HG03135 (cell line): ENCODE measurements at regions not wholly inside any gene's neighbourhood (a gene's known extent, or its start where the extent isn't known, plus 50 kb on each side); places are given as distances from the start of the nearest gene placed in this dataset.
"Not testable (repeated sequence)": the region's sequence is repeated elsewhere in the genome, so short reads cannot be mapped to it uniquely, and the experiment has no call there.

ENCODE experiments used
- ATAC-seq: cut with Tn5 transposase; IDR thresholded peaks from one replicate; pipeline ENCODE4 v1.9.1; 2021; ENCODE audit warnings: mild to moderate bottlenecking, moderate library complexity; ENCODE audit not compliant: unreplicated experiment

DNA sequence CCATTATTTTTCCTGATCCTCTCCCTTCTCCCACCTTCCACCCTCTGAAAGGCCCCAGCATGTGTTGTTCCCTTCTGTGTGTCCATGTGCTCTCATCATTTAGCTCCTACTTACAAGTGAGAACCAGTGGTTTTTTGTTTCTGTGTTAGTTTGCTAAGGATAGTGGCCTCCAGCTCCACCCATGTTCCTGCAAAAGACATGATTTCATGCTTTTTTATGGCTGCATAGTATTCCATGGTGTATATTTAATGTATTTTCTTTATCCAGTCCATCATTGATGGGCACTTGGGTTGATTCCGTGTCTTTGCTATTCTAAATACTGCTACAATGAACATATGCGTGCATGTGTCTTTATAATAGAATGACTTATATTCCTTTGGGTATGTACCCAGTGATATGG is 89.4 kb upstream of the C1orf174 start:
- ATAC-seq, result no peak

DNA sequence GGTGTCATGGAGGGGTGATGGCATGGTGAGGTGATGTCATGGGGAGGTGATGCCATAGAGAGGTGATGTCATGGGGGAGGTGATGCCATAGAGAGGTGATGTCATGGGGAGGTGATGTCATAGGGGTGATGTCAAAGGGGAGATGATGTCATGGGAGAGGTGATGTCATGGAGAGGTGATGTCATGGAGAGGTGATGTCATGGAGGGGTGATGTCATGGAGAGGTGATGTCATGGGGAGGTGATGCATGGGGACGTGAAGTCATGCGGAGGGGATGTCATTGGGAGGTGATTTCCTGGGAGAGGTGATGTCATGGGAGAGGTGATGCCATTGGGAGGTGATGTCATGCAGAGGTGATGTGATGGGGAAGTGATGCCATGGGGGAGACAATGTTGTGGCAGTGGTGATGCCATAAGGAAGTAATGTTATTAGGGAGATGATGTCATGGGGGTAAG is 92.1 kb upstream of the C1orf174 start:
- ATAC-seq, result no peak

DNA sequence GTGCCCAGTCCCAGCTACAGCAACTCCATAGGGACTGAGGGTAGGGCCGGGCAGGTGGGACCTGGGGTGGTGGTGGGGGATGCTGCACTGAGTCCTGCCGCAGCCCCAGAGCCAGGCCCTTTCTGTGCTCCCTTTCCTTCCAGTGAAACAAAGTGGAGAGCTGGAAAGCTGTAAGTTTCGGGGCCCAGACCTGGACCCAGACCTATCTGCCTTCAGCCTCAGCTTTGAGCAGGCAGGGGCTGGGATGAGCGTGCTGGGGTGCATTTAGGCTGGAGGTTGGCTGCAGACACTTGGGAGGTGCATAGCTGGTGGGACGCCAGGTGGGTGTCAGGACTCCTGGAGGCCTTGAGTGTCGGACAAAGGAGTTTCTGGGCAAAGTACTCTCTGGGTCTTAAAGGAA is 92.7 kb upstream of the C1orf174 start:
- ATAC-seq, result no peak

DNA sequence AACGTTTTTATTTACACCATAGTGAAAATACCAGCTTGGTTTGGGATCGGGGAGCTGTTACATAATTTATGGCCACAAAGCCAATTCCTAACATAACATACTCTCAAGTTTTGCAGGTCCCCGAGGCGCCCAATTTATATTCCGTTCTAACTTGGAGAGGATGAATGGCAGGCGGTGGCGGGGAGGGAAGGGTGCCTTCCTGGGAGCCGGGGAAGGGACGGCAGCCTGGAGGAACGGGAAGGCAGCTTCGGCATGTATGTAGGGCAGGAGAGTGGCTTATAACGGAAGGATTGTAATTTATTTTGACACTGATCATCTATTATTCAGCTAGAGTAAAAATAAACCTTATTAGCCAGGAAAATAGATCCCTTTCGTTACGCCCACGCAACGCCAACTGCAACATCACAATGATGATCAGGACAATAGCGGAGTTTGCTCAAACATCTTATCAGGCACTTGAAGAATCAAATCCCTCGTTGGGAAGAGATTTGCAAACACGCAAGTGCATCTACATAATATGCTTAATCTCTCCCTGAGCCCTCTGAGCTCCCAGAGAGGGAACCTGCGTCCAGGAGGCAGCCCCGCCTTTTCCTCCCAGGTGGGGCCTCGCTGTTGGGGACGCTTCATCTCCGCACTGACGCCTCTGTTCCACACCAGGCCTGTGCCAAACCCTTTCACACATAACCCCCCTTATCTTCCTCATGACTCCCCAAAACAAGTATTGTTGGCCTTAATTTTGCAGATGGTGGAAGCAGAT is 93.7 kb upstream of the C1orf174 start:
- ATAC-seq, result no peak

DNA sequence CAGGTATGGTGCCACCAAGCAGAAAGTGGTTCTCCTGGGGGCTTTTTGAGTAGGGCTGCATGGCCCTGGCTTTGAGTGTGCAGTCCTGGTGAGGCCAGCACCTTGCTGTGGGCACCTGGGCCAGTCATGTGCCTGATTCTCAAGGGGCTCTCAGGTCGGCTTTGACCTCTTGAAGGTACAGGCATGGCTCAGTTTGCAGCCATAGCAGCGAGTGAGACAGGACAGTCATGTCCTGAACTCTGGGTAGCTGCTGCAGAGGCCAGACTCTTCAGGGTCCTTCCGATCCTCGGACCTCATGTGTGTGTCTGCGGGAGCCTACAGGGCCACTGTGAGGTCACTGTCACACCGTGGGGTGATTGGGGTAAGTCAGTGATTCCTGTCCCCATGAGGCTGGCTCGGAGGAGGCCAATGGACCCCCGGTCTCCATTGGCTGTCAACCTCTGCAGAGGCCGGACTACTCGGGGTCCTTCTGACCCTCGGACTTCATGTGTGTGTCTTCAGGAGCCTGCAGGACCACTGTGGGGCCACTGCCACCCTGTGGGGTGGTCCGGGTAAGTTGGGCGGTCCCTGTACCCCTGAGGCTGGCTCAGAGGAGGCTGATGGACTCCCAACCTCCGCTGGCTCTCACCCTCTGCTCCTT is 95.2 kb upstream of the C1orf174 start:
- ATAC-seq, result no peak

DNA sequence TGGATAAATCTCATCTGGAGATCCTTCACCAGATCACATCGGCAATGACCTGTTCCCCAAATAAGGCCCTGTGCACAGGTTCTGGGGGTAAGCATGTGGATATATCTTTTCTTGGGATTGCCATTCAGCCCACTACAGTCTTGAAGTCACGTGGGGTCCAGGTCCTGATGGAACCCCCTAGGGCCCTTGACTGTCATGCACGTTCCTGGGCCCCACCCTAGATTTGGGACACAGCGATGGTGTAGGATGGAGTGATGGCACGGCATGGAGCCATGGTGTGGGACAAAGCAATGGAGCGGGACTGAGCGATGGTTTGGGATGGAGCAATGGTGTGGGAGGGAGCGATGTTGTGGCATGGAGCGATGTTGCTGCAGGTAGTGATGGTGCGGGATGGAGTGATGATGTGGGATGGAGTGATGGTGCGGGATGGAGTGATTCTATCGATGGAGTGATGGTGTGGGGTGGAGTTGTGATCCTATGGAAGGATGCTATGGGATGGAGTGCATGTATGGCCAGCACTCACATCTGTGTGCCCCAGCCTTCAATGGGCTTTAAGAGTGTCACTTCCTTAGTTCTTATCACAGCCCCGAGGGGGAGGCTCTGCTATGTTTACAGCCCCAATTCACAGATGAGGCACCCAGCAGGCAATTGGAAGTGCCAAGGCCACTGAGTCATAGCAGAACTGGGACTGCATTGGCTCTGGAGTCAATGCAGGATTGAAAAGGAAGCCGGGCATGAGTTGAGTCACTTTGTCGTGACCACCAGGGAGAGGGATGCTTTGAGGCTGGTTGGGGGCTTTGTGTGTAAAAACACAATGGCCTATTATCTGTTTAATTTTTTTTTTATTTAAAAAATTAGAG is 97.0 kb upstream of the C1orf174 start:
- ATAC-seq, result no peak

DNA sequence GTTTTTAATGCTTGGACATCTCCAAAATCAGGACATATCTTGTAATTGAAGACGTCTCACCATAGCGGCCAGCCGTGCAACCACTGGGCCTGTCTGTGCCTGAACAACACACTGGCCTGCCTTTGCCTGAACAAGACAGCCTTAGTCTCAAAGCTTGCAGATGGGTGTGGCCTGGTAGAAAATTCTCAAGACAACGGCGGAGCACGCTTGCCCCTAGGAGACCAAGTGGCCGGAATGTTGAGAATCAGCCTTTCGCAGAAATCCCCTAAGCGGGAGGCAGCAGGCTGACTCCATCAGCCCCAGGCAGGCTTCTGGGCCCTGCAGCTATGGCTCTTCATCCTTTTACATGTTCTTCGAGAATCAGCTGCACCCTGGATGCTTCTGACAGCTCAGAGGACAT is 98.0 kb upstream of the C1orf174 start:
- ATAC-seq, result no peak

DNA sequence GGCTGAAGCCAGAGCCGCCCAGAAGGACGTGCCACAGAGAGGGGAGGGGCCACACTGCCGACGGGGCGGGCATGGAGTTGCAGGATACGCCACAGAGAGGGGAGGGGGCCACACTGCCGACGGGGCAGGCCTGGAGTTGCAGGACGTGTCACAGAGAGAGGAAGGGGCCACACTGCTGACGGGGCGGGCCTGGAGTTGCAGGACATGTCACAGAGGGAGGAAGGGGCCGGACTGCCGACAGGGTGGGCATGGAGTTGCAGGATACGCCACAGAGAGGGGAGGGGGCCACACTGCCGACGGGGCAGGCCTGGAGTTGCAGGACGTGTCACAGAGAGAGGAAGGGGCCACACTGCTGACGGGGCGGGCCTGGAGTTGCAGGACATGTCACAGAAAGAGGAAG is 99.4 kb upstream of the C1orf174 start:
- not testable (repeated sequence) for ATAC-seq

DNA sequence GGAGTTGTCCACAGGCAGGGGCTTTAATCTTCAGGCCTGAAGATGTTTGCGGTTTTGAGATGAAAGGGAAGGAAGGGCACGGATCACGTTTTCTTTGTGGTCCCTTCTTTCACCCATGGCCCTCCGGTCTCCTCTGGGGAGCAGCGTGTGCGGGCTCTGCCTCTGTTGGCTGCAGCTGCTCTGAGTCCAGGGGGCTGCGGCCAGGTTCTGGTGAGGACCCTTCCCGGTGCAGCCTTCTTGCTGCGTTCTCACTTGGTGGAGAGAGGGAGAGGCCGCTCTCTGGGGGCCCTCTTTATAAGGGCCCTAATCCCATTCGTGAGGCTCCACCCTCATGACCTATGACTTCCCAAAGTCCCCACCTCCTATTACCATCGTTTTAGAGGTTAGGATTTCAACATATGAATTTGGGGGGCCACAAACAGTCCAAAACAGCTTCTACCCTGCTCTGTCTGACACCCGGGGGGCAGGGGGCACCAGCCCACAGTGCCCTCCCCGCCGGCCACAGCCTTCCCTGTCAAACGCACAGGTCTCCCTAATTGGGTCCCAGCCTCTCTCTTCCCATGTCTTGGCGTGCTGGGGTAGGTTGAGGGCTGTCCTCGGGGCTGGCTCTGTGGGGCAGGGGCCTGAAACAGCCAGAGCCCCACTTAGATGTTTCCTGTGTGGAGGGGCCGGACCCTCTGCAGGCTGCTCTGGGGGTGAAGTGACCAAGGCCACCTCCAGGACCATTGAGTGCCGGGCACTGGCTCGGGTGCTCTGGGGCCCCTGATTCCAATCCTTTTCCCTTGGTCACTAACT is 100.1 kb upstream of the C1orf174 start:
- no peak for ATAC-seq

DNA sequence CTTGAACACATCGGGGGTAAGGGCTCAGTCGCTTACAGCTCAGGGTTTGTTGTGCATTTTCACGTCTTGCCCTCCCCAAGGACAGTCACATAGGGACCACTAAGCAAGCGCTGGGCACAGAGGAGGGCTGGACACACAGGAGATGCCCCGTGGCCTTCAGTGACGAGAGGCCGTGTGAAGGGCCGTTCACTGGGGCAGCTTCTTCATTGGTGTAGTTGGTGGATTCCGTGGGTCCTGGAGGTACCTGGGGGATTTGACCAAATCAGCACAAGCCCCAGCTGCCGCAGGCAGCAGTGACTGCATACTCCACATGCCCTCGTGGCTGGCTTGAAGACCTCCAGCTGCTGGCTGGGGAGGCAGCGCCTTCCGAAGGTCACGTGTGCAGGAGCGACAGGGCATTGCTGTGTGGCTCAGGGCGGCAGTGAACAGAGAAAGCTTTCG is 100.8 kb upstream of the C1orf174 start:
- no peak for ATAC-seq

DNA sequence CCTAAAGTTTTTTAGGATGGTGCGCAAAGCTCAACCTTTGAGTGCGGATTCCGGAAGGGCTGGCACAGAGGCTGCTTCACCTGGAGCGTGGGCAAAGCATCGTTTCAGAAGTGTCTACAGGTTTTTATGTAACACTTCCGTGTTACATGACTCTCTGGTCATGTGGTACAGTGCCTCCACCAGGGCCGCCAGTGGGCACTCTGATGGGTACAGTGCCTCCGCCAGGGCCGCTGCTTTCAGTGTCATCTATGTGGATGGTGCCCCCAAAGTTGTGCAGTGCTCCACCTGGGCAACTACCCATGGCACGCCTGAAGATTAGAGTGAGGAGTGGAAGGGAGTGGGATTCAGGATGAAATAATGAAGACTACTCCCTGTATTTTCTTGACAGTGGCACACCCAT is 101.4 kb upstream of the C1orf174 start:
- no peak for ATAC-seq

DNA sequence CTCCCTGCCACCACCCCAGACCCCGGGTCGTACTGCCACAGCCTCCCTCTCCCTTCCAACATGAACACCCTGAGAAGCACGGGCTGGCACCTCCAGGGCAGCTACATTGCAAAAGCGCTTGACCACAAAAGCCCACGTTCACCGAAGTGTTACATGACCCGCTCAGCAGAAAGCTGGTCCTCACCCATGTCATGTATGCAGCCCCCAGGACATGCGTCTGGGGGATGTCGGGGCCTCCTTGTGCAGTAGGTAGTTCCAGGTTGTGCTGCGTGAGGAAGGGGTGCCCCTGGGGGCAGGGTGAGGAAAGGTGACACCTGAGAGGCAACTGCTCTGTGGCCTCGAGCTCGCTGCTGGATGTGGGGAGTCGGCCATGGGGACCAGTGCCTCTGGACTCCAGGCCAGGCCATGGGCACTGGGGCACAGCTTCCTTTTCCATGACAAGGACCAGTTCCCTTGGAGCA is 102.0 kb upstream of the C1orf174 start:
- no peak for ATAC-seq

DNA sequence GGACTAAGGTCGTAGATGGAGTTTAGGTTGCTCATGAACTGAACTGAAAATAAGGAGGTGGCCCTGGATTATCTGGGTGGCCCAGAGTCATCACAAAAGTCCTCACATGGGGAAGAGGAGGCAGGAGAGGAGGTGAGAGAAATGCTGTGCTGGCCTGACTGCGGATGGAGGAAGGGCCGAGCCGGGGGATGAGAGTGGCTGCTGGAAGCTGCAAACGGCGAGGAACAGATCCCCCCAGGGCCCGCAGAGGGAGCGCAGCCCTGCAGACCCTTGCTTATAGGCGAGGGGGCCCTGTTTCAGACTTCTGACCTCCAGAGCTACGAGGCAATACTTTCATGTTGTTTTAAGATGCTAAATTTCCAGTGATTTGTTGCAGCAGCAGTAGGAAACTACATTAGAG is 102.7 kb upstream of the C1orf174 start:
- no peak for ATAC-seq

DNA sequence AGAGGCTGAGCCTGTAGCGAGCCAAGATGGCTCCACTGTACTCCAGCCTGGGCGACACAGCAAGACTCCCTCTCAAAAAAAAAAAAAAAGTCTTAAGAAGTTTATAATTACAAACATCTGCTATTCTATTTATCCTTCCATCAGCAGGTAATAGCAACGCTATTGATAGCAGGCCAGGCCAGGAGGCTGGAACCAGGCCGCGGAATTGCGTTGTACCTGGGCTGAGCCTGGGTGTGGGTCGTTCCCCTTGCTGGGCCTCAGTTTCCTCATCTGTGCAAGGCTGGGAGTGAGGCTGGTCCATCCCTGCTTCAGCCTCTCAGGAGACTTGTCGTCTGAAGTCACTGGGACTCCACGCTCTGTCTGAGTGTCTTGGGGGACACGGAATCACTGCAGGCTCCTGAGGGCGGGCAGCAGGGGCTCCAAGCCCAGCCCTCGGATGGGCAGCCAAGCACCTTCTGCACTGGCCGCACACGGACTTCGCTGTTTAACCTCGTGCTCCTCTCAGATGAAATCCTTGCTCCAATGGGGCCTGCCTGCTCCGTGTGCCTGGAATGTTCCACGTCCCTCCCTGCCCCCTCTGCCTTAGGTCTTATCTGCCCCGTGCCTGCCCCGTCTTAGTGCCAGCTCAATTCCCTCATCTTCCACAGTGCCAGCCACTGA is 103.9 kb upstream of the C1orf174 start:
- no peak for ATAC-seq

DNA sequence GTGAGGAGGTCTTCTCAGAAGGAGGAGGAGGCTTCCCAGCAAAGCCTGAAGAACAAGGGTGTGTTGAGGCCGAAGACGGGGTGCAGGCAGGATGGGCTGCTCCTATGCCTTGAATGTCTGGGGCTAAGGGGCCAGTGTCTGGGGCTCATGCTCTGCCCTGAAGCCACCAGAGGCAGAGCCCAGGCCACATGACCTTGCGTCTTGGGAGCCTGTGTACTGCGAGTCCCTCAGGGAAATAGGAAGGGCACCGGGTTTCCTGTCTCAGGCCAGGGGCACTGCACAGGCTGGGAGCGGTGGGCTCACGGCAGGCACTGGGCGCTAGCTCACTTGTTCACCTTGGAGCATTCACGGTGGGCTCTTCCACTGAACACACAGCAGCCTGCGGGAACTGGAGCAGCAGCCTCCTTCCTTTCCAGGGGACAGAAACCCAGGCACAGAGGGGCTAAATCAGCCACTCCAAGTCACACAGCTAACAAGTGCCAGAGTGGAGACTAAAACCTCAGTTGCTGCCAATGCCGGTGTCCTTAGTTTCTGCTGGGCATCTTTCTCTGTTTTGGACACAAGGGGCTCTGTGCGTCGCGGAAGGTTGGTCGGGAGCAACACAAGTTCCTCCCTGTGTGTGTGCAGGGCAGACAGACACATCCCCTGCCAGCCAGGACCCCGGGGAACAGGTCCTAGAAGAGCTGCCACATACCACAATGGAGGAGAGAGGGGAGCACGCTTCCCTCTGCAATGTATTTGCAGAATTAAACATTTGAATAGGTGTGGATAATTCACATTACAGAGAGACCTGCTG is 104.8 kb upstream of the C1orf174 start:
- no peak for ATAC-seq

DNA sequence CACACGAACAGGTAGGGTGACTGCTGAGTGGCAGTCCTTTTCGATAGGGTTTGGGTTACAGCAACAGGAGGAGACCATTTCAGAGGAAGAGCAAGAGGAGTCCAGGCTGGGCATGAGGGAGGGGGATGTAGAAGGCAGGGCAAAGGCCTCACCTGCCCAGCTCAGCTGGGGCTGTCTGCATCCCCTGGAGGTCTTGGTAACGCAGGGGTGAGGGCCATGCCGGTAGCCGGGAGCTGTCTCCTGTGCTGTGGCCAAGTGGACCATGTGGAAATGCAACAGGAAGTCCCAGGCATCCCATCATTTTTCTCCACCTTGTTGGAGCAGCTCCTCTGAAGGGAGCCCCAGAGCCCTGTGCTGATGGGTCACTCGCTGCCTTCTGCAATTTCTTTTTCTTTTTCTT is 105.4 kb upstream of the C1orf174 start:
- no peak for ATAC-seq

DNA sequence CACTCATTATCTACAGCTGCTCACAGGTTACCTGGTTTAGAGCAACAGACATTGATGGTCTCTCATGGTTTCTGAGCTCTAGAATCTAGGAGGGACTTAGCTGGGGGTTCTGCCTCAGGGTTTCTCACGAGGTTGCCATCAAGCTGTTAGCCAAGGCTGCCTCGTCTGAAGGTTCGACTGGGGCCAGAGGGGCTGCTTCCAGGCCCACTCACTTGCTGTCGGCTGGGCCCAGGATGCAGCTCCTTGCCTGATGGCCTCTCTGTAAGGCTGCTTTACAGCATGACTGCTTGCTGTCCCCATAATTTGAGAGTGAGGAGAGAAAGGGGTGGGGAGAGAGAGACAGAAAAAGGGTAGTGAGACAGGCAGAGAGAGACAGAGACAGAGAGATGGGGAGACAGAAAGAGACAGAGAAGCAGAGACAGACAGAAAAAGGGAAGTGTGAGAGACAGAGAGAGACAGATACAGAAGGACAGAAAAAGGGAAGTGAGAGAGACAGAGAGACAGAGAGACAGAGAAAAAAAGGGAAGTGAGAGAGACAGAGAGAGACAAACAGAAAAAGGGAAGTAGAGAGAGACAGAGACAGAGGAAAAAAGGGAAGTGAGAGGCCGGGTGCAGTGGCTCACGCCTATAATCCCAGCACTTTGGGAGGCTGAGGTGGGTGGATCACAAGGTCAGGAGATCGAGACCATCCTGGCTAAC is 106.8 kb upstream of the C1orf174 start:
- no peak for ATAC-seq

DNA sequence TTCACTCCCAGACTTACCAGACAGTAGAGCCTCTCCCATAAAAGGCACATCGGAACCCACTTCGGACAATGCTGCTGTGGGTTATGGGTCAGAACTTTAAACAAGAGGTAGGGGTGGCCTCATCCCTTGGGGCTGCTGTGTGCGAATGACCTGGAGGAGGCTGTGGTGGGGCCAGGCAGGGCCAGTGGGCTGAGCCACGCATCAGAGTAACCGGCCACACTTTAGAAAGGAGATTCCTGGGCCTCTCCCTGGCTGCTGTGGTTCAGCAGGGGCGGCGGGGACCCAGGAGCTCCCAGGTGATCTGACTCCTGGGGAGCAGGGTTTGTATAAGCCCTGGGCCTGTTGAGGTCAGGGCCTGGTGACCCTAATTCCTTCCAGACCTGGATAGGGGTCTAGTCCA is 110.2 kb upstream of the C1orf174 start:
- ATAC-seq, result no peak
